CD4-positive, CD25-positive, alpha-beta regulatory T cell (primary cell): ENCODE measurements at regions not wholly inside any gene's neighbourhood (a gene's known extent, or its start where the extent isn't known, plus 50 kb on each side); places are given as distances from the start of the nearest gene placed in this dataset.

Experiments used
- ATAC-seq, 2 donors: fragments of 150-1000 bp; cut with Tn5 transposase; one replicate each; pipeline ENCODE4 v1.10.0; 2021; ENCODE audit warnings: low read depth in 2 of 2, moderate number of reproducible peaks in 2 of 2, moderate library complexity in 1 of 2
- DNase-seq, 3 donors: peaks; one replicate each; pipeline versions ENCODE4 v3.0.0 to v3.0.0-alpha.2; 2012 to 2022; ENCODE audit warnings: mixed read lengths in 1 of 3
- H3K27ac ChIP-seq: one replicate; pipeline ENCODE4 v1.7.0; 2013; ENCODE audit warnings: mild to moderate bottlenecking, low read length; ENCODE audit not compliant: insufficient read depth, poor library complexity, severe bottlenecking
- H3K27me3 ChIP-seq: one replicate; pipeline ENCODE4 v1.7.0; 2013; ENCODE audit warnings: low read length; ENCODE audit not compliant: control insufficient read depth, insufficient read depth
- H3K36me3 ChIP-seq: one replicate; pipeline ENCODE4 v1.7.0; 2013; ENCODE audit warnings: mild to moderate bottlenecking, low read length, moderate library complexity; ENCODE audit not compliant: control insufficient read depth, insufficient read depth
- H3K4me1 ChIP-seq: 2 replicates; pipeline ENCODE4 v1.7.0; 2013; ENCODE audit warnings: mild to moderate bottlenecking, low read length; ENCODE audit not compliant: insufficient read depth, control insufficient read depth, poor library complexity, severe bottlenecking
- H3K4me3 ChIP-seq: one replicate; pipeline ENCODE4 v1.7.0; 2013; ENCODE audit warnings: low read depth, mild to moderate bottlenecking, low read length, moderate library complexity
- H3K9me3 ChIP-seq, 2 experiments: 1 replicate in 1 of 2; 2 replicates in 1 of 2; pipeline ENCODE4 v1.7.0; 2013; ENCODE audit warnings: low read length in 2 of 2, mild to moderate bottlenecking in 1 of 2, moderate library complexity in 1 of 2; ENCODE audit not compliant: control insufficient read depth in 2 of 2
- H3K27ac Mint-ChIP-seq, 3 donors: one replicate each; pipeline ENCODE4 v1.8.0; 2020 to 2022; ENCODE audit warnings: mild to moderate bottlenecking in 3 of 3, mixed read lengths in 3 of 3, moderate library complexity in 2 of 3
- H3K27me3 Mint-ChIP-seq: one replicate; pipeline ENCODE4 v1.8.0; 2022; ENCODE audit warnings: mild to moderate bottlenecking, mixed read lengths
- H3K36me3 Mint-ChIP-seq: one replicate; pipeline ENCODE4 v1.8.0; 2020; ENCODE audit warnings: mixed read lengths
- H3K4me1 Mint-ChIP-seq, 4 donors: one replicate each; pipeline ENCODE4 v1.8.0; 2020 to 2022; ENCODE audit warnings: mixed read lengths in 4 of 4, mild to moderate bottlenecking in 1 of 4
- H3K4me3 Mint-ChIP-seq, 4 donors: one replicate each; pipeline ENCODE4 v1.8.0; 2020 to 2022; ENCODE audit warnings: mild to moderate bottlenecking in 4 of 4, mixed read lengths in 4 of 4, moderate library complexity in 3 of 4
- H3K9me3 Mint-ChIP-seq, 7 donors: one replicate each; pipeline ENCODE4 v1.8.0; 2020 to 2022; ENCODE audit warnings: mixed read lengths in 7 of 7, mild to moderate bottlenecking in 3 of 7, moderate library complexity in 2 of 7

GRCh38 chr9:89994988-89995613 is 390.3 kb downstream of the GADD45G start:
- Mint-ChIP-seq H3K27me3 (peaks cover 8% of the 10 kb centered on the region), H3K4me3 (no peak overlapping the region), H3K9me3 (no peaks in the 10 kb centered on the region), H3K36me3 (no peaks in the 10 kb centered on the region), H3K4me1 (peaks cover 3 to 15% (median 9%) of the 10 kb centered on the region in 4 donors), H3K27ac (no peak overlapping the region)
- Histone ChIP-seq H3K9me3 (no peaks in the 10 kb centered on the region), H3K27me3 (no peaks in the 10 kb centered on the region), H3K27ac (no peak overlapping the region), H3K36me3 (no peaks in the 10 kb centered on the region), H3K4me3 (no peak overlapping the region), H3K4me1 (no peaks in the 10 kb centered on the region)
- ATAC-seq (no peak), DNase-seq (no peak)

- H3K27me3 ChIP-seq, result no peaks in the 10 kb centered on the region
- no peaks in the 10 kb centered on the region for H3K4me1 ChIP-seq
- no peak overlapping the region for H3K27ac Mint-ChIP-seq
- H3K9me3 ChIP-seq, result no peaks in the 10 kb centered on the region
- no peaks in the 10 kb centered on the region for H3K9me3 Mint-ChIP-seq
- ATAC-seq, result no peak
- H3K36me3 ChIP-seq, result no peaks in the 10 kb centered on the region
- H3K27ac ChIP-seq, result no peak overlapping the region
- H3K36me3 Mint-ChIP-seq, result no peaks in the 10 kb centered on the region
- H3K4me1 Mint-ChIP-seq, result peaks cover 7 to 24% (median 16%) of the 10 kb centered on the region in 4 donors
- no peak overlapping the region for H3K4me3 Mint-ChIP-seq
- H3K27me3 Mint-ChIP-seq, result peaks cover 14% of the 10 kb centered on the region
- H3K4me3 ChIP-seq, result no peak overlapping the region
- DNase-seq, result no peak
Measured at GRCh38 chr9:89996116-89996515, 391.3 kb downstream of the GADD45G start.

DNA sequence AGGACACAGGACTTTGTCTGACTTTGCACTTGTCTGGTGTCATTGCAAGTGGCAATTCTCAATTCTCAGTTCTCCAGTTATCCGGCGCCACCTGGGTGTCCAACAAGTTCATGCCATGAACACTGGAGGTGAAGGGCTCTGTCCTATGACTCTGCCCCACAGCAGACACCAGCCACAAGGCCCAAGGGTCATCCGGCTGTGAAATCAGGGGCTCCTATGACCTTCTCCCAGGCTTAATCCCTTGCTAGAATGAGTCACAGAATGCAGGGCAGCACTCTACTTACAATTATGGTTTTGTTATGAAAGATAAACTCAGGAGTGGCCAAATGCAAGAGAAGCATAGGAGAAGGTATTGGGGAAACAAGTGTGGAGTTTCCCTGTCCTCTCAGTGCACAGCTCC is 392.0 kb downstream of the GADD45G start:
- Mint-ChIP-seq H3K36me3 (no peaks in the 10 kb centered on the region), H3K27me3 (peaks cover 11% of the 10 kb centered on the region), H3K4me3 (no peak overlapping the region), H3K9me3 (no peaks in the 10 kb centered on the region), H3K27ac (no peak overlapping the region), H3K4me1 (peaks cover 7 to 24% (median 17%) of the 10 kb centered on the region in 4 donors)
- Histone ChIP-seq H3K4me3 (no peak overlapping the region), H3K9me3 (no peaks in the 10 kb centered on the region), H3K36me3 (no peaks in the 10 kb centered on the region), H3K27me3 (no peaks in the 10 kb centered on the region), H3K27ac (no peak overlapping the region), H3K4me1 (no peaks in the 10 kb centered on the region)
- ATAC-seq (no peak), DNase-seq (peak in 1 of 3 donors; percentile 8)

- no peak for ATAC-seq
- peaks cover 7 to 28% (median 17%) of the 10 kb centered on the region in 4 donors for H3K4me1 Mint-ChIP-seq
- Histone ChIP-seq H3K36me3 (no peaks in the 10 kb centered on the region), H3K4me3 (no peak overlapping the region), H3K4me1 (no peaks in the 10 kb centered on the region), H3K27ac (no peak overlapping the region), H3K9me3 (no peaks in the 10 kb centered on the region), H3K27me3 (no peaks in the 10 kb centered on the region)
- peaks cover 11% of the 10 kb centered on the region for H3K27me3 Mint-ChIP-seq
- no peak overlapping the region for H3K4me3 Mint-ChIP-seq
- H3K9me3 Mint-ChIP-seq, result no peaks in the 10 kb centered on the region
- no peaks in the 10 kb centered on the region for H3K36me3 Mint-ChIP-seq
- no peak for DNase-seq
- H3K27ac Mint-ChIP-seq, result peak overlapping the region in 1 of 3 donors; percentile 53
Measured at GRCh38 chr9:89998633-89999032, 393.8 kb downstream of the GADD45G start.

- Mint-ChIP-seq H3K36me3 (no peaks in the 10 kb centered on the region), H3K27me3 (peaks cover 11% of the 10 kb centered on the region), H3K4me3 (peak overlapping the region in 2 of 4 donors; percentile 7 to 19), H3K9me3 (no peaks in the 10 kb centered on the region), H3K4me1 (peaks cover 7 to 28% (median 17%) of the 10 kb centered on the region in 4 donors), H3K27ac (peak overlapping the region; percentile 69 to 87 (median 74))
- Histone ChIP-seq H3K36me3 (no peaks in the 10 kb centered on the region), H3K9me3 (no peaks in the 10 kb centered on the region), H3K27ac (no peak overlapping the region), H3K4me1 (no peaks in the 10 kb centered on the region), H3K4me3 (no peak overlapping the region), H3K27me3 (no peaks in the 10 kb centered on the region)
- ATAC-seq (peak; percentile 5 to 12), DNase-seq (no peak)
Measured at GRCh38 chr9:89999176-89999533, 394.3 kb downstream of the GADD45G start.

GRCh38 chr9:89999534-90000370 is 394.9 kb downstream of the GADD45G start:
- no peaks in the 10 kb centered on the region for H3K36me3 Mint-ChIP-seq
- Histone ChIP-seq H3K4me3 (peak overlapping the region; percentile 37), H3K27me3 (no peaks in the 10 kb centered on the region), H3K4me1 (no peaks in the 10 kb centered on the region), H3K36me3 (no peaks in the 10 kb centered on the region), H3K9me3 (no peaks in the 10 kb centered on the region), H3K27ac (no peak overlapping the region)
- H3K9me3 Mint-ChIP-seq, result no peaks in the 10 kb centered on the region
- DNase-seq, result peak in 1 of 3 donors; percentile 81
- ATAC-seq, result peak; percentile 71 to 72
- peak overlapping the region; percentile 69 to 87 (median 74) for H3K27ac Mint-ChIP-seq
- peaks cover 7 to 28% (median 17%) of the 10 kb centered on the region in 4 donors for H3K4me1 Mint-ChIP-seq
- H3K4me3 Mint-ChIP-seq, result peak overlapping the region in 3 of 4 donors; percentile 32 to 59 (median 48)
- H3K27me3 Mint-ChIP-seq, result peaks cover 11% of the 10 kb centered on the region

GRCh38 chr9:90000925-90001324 is 396.1 kb downstream of the GADD45G start:
- Histone ChIP-seq H3K27ac (no peak overlapping the region), H3K4me3 (no peak overlapping the region), H3K9me3 (peaks cover 0 to 4% of the 10 kb centered on the region in 2 experiments), H3K27me3 (peaks cover 1% of the 10 kb centered on the region), H3K36me3 (no peaks in the 10 kb centered on the region), H3K4me1 (no peaks in the 10 kb centered on the region)
- peaks cover 11% of the 10 kb centered on the region for H3K27me3 Mint-ChIP-seq
- H3K9me3 Mint-ChIP-seq, result peaks cover 0 to 4% (median 0%) of the 10 kb centered on the region in 7 donors
- H3K4me1 Mint-ChIP-seq, result peaks cover 7 to 28% (median 17%) of the 10 kb centered on the region in 4 donors
- H3K36me3 Mint-ChIP-seq, result no peaks in the 10 kb centered on the region
- peak overlapping the region in 2 of 4 donors; percentile 21 to 68 for H3K4me3 Mint-ChIP-seq
- ATAC-seq (no peak), DNase-seq (no peak)
- peak overlapping the region in 1 of 3 donors; percentile 53 for H3K27ac Mint-ChIP-seq
